PC-9 (cell line): ENCODE measurements at regions not wholly inside any gene's neighbourhood (a gene's known extent, or its start where the extent isn't known, plus 50 kb on each side); places are given as distances from the start of the nearest gene placed in this dataset.
"Not testable (repeated sequence)": the region's sequence is repeated elsewhere in the genome, so short reads cannot be mapped to it uniquely, and the experiment has no call there.

Experiments used
- BruUV-seq: library from RNA; stranded (reverse); fragments of 400-500 nt; replicated peaks from 2 replicates; lab custom pipeline; 2021; lab: Mats Ljungman, UMichigan
- CTCF ChIA-PET: fragments of 300-600 bp; sonication (Branson Sonifier 250); formaldehyde crosslinking; loops from one replicate; lab custom pipeline; 2022; ENCODE audit warnings: antibody characterized with exemption; lab: Charles Lee
- POLR2A ChIA-PET: fragments of 300-600 bp; sonication (Branson Sonifier 250); formaldehyde crosslinking; loops from one replicate; lab custom pipeline; 2022; ENCODE audit warnings: antibody characterized with exemption; ENCODE audit not compliant: unreplicated experiment; lab: Charles Lee
- DNase-seq, 2 experiments: peaks; one replicate each; pipeline versions ENCODE4 v3.0.0 to v3.0.0-alpha.2; 2015 to 2022; ENCODE audit warnings: mixed read lengths in 1 of 2
- H2AFZ ChIP-seq: fragments of 200-600 bp; sonication (generic); 2 replicates; pipeline ENCODE4 v1.8.1; 2017; ENCODE audit warnings: antibody characterized with exemption
- H3F3A ChIP-seq: fragments of 200-600 bp; sonication (generic); 2 replicates; pipeline ENCODE4 v1.8.1; 2017; ENCODE audit warnings: antibody characterized with exemption, mild to moderate bottlenecking, low read depth; ENCODE audit not compliant: insufficient read depth
- H3K27ac ChIP-seq: fragments of 200-600 bp; sonication (generic); 2 replicates; pipeline ENCODE4 v1.6.1; 2016; ENCODE audit warnings: mixed run types
- H3K27me3 ChIP-seq: fragments of 200-600 bp; sonication (generic); 2 replicates; pipeline ENCODE4 v1.6.1; 2016; ENCODE audit warnings: low read depth, mixed run types; ENCODE audit not compliant: insufficient read depth
- H3K36me3 ChIP-seq: fragments of 200-600 bp; sonication (generic); 2 replicates; pipeline ENCODE4 v1.6.1; 2016; ENCODE audit warnings: low read depth, mixed run types
- H3K4me1 ChIP-seq: fragments of 200-600 bp; sonication (generic); replicated peaks from 2 replicates; pipeline ENCODE4 v1.6.1; 2016; ENCODE audit warnings: mixed run types; ENCODE audit not compliant: insufficient read depth
- H3K4me2 ChIP-seq: fragments of 200-600 bp; sonication (generic); 2 replicates; pipeline ENCODE4 v1.6.1; 2017; ENCODE audit warnings: mixed run types
- H3K4me3 ChIP-seq: fragments of 200-600 bp; sonication (generic); 2 replicates; pipeline ENCODE4 v1.6.1; 2016; ENCODE audit warnings: mixed run types
- H3K79me2 ChIP-seq: fragments of 200-600 bp; sonication (generic); 2 replicates; pipeline ENCODE4 v1.6.1; 2017; ENCODE audit warnings: low read depth, mixed run types
- H3K9me2 ChIP-seq: fragments of 200-600 bp; sonication (generic); 2 replicates; pipeline ENCODE4 v1.8.1; 2017; ENCODE audit warnings: mild to moderate bottlenecking; ENCODE audit not compliant: insufficient read depth
- H3K9me3 ChIP-seq: fragments of 200-600 bp; sonication (generic); 2 replicates; pipeline ENCODE4 v1.8.1; 2016; ENCODE audit warnings: low read depth; ENCODE audit not compliant: insufficient read depth
- H4K20me1 ChIP-seq: fragments of 200-600 bp; sonication (generic); 2 replicates; pipeline ENCODE4 v1.8.1; 2017; ENCODE audit not compliant: insufficient read depth
- EZH2 ChIP-seq: fragments of 200-600 bp; sonication (generic); IDR thresholded peaks from 2 replicates; pipeline ENCODE4 v1.8.0; 2017; ENCODE audit warnings: antibody characterized with exemption, low read depth
- intact Hi-C: fragments of 100-400 bp; cut with micrococcal nuclease; formaldehyde crosslinking; loops from one replicate; pipeline ENCODE4 v1.10.0; 2022; ENCODE audit not compliant: unreplicated experiment
- TF ChIP-seq, protein P1 (sequence below): fragments of 200-600 bp; sonication (generic); conservative IDR thresholded peaks from 2 replicates; pipeline ENCODE4 v1.6.1; 2017; ENCODE audit warnings: mixed run types, antibody characterized with exemption, mild to moderate bottlenecking, moderate library complexity

DNA sequence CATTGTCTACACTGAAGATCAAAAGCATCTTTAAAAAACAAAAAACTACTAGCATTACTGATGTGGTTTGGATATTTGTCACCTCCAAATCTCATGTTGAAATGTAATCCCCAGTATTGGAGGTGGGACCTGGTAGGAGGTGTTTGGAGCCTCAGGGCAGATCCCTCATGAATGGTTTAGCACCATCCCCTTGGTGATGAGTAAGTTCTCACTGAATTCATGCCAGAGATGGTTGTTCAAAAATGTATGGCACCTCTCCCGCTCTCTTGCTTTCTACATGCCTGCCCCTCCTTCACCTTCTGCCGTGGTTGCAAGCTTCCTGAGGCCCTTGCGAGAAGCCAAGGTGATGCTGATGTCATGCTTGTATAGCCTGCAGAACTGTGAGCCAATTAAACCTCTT, 136.6 kb upstream of the FHIT start:
- H2AFZ ChIP-seq: no peak overlapping the region
- intact Hi-C loops: no loop called here

DNA sequence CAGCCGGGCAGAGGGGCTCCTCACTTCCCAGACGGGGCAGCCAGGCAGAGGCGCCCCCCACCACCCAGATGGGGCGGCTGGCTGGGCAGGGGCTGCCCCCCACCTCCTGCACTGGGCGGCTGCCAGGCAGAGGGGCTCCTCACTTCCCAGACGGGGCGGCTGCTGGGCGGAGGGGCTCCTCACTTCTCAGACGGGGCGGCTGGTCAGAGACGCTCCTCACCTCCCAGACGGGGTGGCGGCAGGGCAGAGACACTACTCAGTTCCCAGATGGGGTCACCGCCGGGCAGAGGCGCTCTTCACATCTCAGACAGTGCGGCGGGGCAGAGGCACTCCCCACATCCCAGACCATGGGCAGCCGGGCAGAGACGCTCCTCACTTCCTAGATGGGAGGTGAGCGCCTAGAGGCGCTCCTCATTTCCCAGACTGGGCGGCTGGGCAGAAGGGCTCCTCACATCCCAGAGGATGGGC, 142.3 kb upstream of the FHIT start:
- H2AFZ ChIP-seq, H3K9me3 ChIP-seq, H3F3A ChIP-seq, DNase-seq, H3K27me3 ChIP-seq, H3K4me2 ChIP-seq, H3K9me2 ChIP-seq, H3K4me3 ChIP-seq, H3K27ac ChIP-seq, BruUV-seq, POLR2A ChIA-PET, H3K36me3 ChIP-seq, H4K20me1 ChIP-seq, intact Hi-C loops, CTCF ChIA-PET, H3K4me1 ChIP-seq, H3K79me2 ChIP-seq: not testable (repeated sequence)

More for the DNA sequence above, 136.6 kb upstream of the FHIT start:
- Histone ChIP-seq H3K27ac (no peak overlapping the region), H3K27me3 (no peaks in the 10 kb centered on the region), H3F3A (no peaks in the 10 kb centered on the region), H3K9me3 (no peaks in the 10 kb centered on the region), H3K4me1 (no peaks in the 10 kb centered on the region), H3K36me3 (no peaks in the 10 kb centered on the region), H3K4me2 (no peak overlapping the region), H3K4me3 (no peak overlapping the region), H3K9me2 (no peaks in the 10 kb centered on the region), H3K79me2 (no peaks in the 10 kb centered on the region), H4K20me1 (no peaks in the 10 kb centered on the region)
- TF ChIP-seq, protein P1, sequence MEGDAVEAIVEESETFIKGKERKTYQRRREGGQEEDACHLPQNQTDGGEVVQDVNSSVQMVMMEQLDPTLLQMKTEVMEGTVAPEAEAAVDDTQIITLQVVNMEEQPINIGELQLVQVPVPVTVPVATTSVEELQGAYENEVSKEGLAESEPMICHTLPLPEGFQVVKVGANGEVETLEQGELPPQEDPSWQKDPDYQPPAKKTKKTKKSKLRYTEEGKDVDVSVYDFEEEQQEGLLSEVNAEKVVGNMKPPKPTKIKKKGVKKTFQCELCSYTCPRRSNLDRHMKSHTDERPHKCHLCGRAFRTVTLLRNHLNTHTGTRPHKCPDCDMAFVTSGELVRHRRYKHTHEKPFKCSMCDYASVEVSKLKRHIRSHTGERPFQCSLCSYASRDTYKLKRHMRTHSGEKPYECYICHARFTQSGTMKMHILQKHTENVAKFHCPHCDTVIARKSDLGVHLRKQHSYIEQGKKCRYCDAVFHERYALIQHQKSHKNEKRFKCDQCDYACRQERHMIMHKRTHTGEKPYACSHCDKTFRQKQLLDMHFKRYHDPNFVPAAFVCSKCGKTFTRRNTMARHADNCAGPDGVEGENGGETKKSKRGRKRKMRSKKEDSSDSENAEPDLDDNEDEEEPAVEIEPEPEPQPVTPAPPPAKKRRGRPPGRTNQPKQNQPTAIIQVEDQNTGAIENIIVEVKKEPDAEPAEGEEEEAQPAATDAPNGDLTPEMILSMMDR: no peak
- TF ChIP-seq EZH2: no peak
- ChIA-PET CTCF (no interaction called here), POLR2A (no interaction called here)
- DNase-seq: no peak
- no TSS peak for BruUV-seq

DNA sequence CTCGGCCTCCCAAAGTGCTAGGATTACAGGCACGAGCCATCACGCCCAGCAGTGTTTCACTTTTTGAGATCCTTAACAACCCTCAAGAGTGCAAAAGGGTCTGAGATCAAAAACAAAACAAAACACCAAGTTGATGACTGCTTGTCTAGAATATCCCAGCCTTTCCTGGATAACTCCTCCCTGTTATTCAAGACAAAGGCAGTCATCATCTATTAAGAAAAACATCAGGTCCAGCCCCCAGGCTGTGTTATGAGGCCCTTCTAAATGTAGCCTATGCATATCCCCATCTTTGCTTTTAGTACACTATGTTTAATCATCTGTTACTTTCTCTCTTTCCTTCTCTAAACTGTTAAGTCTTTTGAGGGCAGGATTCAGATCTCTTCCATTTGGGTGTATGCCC, 150.1 kb upstream of the FHIT start:
- TF ChIP-seq EZH2: no peak
- TF ChIP-seq, protein P1: no peak
- no peak for DNase-seq
- no TSS peak for BruUV-seq
- no peak overlapping the region for H3K4me2 ChIP-seq
- CTCF ChIA-PET: no interaction called here
- POLR2A ChIA-PET: no interaction called here
- H3F3A ChIP-seq: no peaks in the 10 kb centered on the region
- H3K27me3 ChIP-seq: no peaks in the 10 kb centered on the region
- H3K9me2 ChIP-seq: no peaks in the 10 kb centered on the region
- no peak overlapping the region for H3K4me3 ChIP-seq
- no peaks in the 10 kb centered on the region for H3K79me2 ChIP-seq
- H4K20me1 ChIP-seq: no peaks in the 10 kb centered on the region
- no peaks in the 10 kb centered on the region for H3K4me1 ChIP-seq
- H3K36me3 ChIP-seq: no peaks in the 10 kb centered on the region
- intact Hi-C loops: no loop called here
- no peak overlapping the region for H3K27ac ChIP-seq
- no peaks in the 10 kb centered on the region for H3K9me3 ChIP-seq
- no peak overlapping the region for H2AFZ ChIP-seq

DNA sequence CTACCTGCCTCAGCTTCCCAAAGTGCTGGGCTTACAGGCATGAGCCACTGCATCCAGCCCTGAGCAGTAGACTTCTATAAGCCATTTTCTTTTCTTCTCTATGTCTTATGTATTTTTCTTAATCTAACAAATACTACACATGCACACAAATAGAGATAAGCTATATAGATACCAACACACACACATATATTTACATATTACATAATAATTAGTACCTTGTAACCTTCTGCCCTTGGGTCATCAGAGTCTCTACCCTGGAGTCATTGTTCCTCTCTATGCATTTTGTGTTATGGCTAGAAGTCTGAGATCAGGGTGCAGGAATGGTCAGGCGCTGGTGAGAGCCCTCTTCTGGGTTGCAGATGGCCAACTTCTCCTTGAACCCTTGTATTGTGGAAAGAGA, 154.0 kb upstream of the PTPRG start:
- POLR2A ChIA-PET: no interaction called here
- H3K27ac ChIP-seq: no peak overlapping the region
- H3K36me3 ChIP-seq: no peaks in the 10 kb centered on the region
- BruUV-seq: no TSS peak
- TF ChIP-seq, protein P1: no peak
- TF ChIP-seq EZH2: no peak
- H4K20me1 ChIP-seq: no peaks in the 10 kb centered on the region
- H3K79me2 ChIP-seq: no peaks in the 10 kb centered on the region
- H3F3A ChIP-seq: no peaks in the 10 kb centered on the region
- CTCF ChIA-PET: no interaction called here
- H3K9me2 ChIP-seq: no peaks in the 10 kb centered on the region
- no peak overlapping the region for H3K4me2 ChIP-seq
- H3K4me1 ChIP-seq: no peaks in the 10 kb centered on the region
- no peaks in the 10 kb centered on the region for H3K9me3 ChIP-seq
- no peak overlapping the region for H3K4me3 ChIP-seq
- no peak overlapping the region for H2AFZ ChIP-seq
- H3K27me3 ChIP-seq: no peaks in the 10 kb centered on the region
- intact Hi-C loops: no loop called here
- no peak for DNase-seq
